Testis (tissue), 2 donors: ENCODE measurements at regions not wholly inside any gene's neighbourhood (a gene's known extent, or its start where the extent isn't known, plus 50 kb on each side); places are given as distances from the start of the nearest gene placed in this dataset.

ENCODE experiments used
- DNase-seq: peaks from one replicate; pipeline ENCODE4 v3.0.0-alpha.2; 2019
- H3K27ac ChIP-seq, 2 donors: fragments of 200-600 bp; sonication (generic); one replicate each; pipeline ENCODE4 v1.5.1; 2019
- H3K27me3 ChIP-seq: fragments of 200-600 bp; sonication (generic); one replicate; pipeline ENCODE4 v1.5.1; 2019
- H3K36me3 ChIP-seq: fragments of 200-600 bp; sonication (generic); one replicate; pipeline ENCODE4 v1.5.1; 2017; ENCODE audit warnings: low read depth; ENCODE audit errors: missing control alignments
- H3K4me1 ChIP-seq: fragments of 200-600 bp; sonication (generic); one replicate; pipeline ENCODE4 v1.5.1; 2019
- H3K4me3 ChIP-seq, 2 donors: fragments of 200-600 bp; sonication (generic); one replicate each; pipeline ENCODE4 v1.5.1; 2017 to 2019
- H3K9me3 ChIP-seq: fragments of 200-600 bp; sonication (generic); one replicate; pipeline ENCODE4 v1.5.1; 2017
- POLR2A ChIP-seq: fragments of 450-650 bp; IDR thresholded peaks from one replicate; pipeline ENCODE4 v1.6.1; 2017; ENCODE audit warnings: antibody characterized with exemption, mild to moderate bottlenecking, moderate library complexity
- WGBS, 2 donors: methylation state at CpG; one replicate each; pipeline ENCODE4 v1.1.5; 2018; 5-methylcytosine and 5-hydroxymethylcytosine counted together
- intact Hi-C: fragments of 100-400 bp; cut with DNase I; formaldehyde crosslinking; loops from one replicate; pipeline ENCODE4 v1.15.1; 2023; ENCODE audit warnings: low total_unique reads
- TF ChIP-seq, protein P1 (sequence below), 3 experiments: fragments of 450-650 bp in 2 of 3; fragments of 200-600 bp in 1 of 3; sonication (generic) in 1 of 3; IDR thresholded peaks; one replicate each; pipeline ENCODE4 v1.5.1; 2016 to 2019; ENCODE audit warnings: antibody characterized with exemption in 3 of 3, mild to moderate bottlenecking in 2 of 3, moderate library complexity in 1 of 3

GRCh38 chr17:404703-405102 is 52.1 kb upstream of the RPH3AL start:
- Histone ChIP-seq H3K27ac (no peak overlapping the region), H3K4me3 (no peak overlapping the region), H3K9me3 (no peaks in the 10 kb centered on the region), H3K27me3 (no peaks in the 10 kb centered on the region), H3K4me1 (no peaks in the 10 kb centered on the region), H3K36me3 (no peaks in the 10 kb centered on the region)
- TF ChIP-seq, protein P1, sequence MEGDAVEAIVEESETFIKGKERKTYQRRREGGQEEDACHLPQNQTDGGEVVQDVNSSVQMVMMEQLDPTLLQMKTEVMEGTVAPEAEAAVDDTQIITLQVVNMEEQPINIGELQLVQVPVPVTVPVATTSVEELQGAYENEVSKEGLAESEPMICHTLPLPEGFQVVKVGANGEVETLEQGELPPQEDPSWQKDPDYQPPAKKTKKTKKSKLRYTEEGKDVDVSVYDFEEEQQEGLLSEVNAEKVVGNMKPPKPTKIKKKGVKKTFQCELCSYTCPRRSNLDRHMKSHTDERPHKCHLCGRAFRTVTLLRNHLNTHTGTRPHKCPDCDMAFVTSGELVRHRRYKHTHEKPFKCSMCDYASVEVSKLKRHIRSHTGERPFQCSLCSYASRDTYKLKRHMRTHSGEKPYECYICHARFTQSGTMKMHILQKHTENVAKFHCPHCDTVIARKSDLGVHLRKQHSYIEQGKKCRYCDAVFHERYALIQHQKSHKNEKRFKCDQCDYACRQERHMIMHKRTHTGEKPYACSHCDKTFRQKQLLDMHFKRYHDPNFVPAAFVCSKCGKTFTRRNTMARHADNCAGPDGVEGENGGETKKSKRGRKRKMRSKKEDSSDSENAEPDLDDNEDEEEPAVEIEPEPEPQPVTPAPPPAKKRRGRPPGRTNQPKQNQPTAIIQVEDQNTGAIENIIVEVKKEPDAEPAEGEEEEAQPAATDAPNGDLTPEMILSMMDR (IDR thresholded peaks at IDR 0.05) = no peak
- no peak for TF ChIP-seq POLR2A
- 75 to 77% methylated on average over 7 of the region's 7 CpGs for WGBS, 2 donors
- DNase-seq = no peak
- intact Hi-C loops = no loop called here
